ENCODE measurements at regions not wholly inside any gene's neighbourhood (a gene's known extent, or its start where the extent isn't known, plus 50 kb on each side); places are given as distances from the start of the nearest gene placed in this dataset.

DNA sequence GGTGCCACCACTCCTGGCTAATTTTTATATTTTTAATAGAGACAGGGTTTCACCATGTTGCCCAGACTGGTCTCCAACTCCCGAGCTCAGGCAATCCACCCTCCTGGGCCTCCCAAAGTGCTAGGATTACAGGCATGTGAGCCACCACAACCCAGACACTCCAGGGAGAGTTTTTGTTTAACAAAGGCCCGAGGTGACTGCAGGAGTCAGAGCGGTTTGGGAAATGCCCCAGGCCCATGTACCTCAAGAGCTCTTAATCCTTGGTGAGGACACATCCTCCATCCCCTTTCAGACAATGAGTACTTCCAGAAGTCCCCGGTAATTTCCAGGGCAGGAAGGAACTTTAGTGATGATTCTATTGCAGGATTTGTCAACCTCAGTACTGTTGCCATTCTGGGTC, 176.0 kb downstream of the ESRRB start:
- no peak for DNase-seq

DNA sequence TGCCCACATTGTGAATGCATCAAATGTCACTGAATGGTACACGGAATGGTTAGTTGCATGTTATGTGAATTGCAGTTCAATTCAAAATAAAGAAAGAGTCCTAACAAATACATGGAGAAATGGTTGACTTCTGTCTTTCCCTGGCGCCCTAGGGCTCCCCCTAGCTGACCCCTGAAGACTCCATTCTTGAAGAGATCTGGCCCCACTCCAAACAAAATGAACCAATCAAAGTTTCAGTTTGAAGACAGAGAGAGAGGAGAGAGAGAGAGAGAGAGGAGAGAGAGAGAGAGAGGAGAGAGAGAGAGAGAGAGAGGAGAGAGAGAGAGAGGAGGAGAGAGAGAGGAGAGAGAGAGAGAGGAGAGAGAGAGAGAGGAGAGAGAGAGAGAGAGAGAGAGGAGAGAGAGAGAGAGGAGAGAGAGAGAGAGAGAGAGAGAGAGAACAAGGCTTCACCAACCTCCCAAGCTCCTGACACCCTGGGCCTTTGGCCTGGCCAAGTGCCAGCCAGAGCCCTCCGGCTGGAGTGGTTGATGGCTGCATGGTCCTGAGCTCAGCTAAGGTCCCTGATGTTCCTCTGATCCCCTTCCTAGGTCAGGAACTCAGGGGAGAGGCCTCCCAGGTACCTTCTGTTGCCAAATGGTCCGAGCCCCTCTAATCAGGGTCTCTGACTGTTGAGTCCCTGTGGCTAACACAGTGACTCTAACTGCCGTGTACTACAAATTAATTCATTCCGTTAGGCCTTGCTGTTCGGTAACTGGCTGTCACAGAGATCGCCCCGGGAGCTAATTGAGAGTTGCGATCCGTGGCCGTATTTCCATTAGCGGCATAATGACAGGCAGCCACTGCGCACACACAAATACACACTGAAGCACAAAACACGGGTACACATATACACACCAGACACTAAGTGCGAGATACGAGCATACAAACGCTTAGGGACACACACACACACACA, 188.8 kb downstream of the ESRRB start:
- no peak for DNase-seq

DNA sequence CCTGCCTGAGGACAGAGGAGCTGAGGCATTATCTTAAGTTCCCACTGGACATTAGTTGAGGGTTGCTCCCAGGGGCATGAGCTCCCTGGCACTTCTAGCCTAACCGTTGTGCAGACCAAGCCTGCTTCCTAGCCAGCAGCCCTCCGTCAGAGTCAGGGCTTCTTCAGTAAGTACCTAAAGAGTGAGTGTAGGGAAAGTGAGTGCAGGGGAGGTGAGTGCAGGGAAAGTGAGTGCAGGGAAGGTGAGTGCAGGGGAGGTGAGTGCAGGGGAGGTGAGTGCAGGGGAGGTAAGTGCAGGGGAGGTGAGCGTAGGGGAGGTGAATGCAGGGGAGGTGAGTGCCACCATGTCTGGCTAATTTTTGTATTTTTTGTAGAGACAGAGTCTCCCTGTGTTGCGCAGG, 190.5 kb downstream of the ESRRB start:
- no peak for DNase-seq

DNA sequence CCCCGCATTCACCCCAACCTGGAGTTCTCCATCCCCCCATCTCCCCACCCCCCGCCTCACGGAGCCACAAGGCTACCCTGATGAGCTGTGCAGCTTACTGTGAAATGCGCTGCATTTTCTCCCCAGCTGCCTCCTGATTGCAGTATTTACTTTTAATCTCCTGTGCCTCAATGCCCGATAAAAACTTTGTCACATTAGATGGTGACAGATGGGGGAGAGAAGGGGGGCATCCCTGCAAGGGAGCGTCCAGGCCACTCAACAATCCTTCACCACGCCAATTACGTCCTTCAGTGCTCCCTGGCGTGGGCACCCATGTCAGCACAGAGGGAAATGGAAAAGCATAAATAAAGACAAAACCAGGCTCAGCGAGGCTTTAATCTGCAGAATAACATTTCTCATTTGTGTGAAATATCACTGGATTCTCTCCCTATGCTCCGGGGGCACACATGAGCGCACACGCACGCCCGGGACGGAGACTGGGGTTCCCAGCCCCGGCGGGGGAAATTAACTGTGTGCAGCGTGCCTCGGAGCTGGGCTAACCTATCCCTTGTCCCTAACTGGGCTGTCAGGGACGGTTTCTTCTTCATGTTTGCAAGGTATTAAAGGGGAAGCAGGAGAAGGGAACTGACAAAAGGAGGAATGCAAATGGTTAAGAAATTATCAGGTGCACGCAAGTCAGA, 186.7 kb upstream of the VASH1 start:
- DNase-seq: no peak

DNA sequence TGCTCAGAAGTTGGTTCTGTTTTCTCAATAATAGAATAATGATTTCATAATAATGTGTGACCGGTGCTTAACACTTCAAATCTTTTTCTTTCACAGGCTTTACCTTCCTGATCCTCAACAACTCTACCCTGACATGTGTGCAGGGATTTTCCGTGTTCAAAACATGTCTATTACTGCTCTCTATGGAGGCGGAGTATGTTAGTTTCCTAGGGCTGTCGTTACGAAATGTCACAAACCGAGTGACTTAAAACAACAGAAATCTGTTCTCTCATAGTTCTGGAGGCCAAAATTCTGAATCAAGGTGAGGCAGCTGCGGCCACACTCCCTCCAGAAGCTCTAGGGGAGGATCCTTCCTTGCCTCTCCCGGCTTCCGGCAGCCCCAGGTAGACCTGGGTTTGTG, 186.2 kb upstream of the VASH1 start:
- no peak for DNase-seq

DNA sequence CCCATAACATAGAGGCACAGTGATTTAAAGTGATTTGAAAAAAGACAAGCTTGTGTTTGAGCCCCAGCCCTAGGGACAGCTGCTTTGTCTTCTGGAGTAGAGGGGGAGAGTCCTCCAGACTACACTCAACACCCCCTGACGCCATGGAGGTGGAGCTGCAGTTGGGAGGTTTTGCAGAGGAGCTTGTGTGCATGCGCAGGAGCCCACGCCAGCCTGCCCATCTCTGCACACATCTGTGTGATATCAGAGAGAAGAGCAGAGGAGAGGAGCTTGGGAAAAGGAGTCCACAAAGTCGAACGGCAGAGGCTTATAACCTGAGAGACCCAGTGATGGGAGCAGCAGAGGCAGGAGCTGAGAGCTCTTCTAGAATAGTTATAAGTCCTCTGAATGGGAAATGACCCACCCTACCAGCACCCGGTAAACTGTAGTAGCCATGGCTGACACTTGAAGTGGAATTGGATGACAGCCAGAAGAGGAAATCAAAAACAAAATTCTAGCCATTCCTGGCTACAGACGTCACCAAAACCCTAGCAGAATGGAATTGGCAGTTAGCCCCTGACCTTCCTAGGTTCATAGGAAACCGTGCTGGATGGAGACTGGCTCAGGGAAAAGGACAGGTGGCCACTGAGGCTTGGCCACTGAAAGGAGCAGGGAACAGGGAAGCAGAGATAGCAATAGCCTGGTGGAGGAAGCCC, 185.1 kb upstream of the VASH1 start:
- DNase-seq: no peak

DNA sequence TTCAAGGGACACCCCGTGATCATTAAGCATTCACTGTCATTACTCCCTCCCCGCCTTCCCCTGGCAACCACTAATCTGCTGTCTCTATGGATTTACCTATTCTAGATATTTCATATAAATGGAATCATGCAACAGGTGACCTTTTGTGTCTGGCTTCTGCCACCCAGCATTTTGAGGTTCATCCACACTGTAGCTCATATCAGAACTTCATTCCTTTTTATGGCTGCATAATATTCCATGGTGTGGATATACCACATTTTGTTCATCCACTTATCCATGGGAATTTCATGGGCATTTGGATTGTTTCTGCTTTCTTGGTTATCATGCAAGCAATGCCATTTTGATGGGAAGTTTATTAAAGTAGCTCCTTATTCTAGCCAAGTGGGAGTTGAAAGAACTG, 184.2 kb upstream of the VASH1 start:
- DNase-seq: no peak

DNA sequence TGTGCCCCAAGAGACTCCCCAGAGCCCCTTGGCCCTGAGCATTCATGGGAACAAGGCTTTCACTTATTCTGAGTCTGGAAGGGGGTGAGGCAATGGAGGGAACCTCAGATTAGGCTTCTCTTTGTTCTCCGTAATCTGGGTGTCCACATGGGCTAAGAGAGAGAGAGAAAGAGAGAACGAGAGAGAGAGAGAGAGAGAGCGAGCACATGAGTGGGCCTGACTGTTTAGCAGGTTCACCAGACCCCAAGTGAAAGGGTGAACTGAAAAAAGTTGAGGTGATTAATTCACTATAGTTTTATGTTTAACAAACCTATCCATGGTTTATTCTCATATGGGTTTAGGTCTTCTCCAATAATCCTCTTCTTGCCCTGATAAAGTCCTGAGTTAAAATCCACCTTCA, 183.4 kb upstream of the VASH1 start:
- no peak for DNase-seq

DNA sequence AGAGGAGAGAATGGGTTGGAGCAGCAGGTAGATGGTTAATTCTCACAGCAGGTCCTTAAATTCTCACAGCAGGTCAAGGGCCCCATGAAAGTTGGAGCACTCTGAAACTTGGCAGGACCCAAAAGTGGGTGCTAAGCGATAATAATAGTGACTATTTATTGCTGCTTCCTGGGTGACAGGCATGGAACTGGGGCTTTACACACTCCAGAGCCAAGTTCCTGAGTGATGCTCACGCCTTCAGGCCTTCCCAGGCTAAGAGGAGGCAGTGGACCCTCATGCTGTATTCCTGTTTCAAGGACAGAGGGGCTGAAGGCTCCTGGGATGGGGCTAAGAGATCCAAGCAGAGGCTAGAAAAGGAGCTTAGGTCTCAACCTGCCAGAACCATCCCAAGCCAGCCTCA, 180.9 kb upstream of the VASH1 start:
- no peak for DNase-seq

DNA sequence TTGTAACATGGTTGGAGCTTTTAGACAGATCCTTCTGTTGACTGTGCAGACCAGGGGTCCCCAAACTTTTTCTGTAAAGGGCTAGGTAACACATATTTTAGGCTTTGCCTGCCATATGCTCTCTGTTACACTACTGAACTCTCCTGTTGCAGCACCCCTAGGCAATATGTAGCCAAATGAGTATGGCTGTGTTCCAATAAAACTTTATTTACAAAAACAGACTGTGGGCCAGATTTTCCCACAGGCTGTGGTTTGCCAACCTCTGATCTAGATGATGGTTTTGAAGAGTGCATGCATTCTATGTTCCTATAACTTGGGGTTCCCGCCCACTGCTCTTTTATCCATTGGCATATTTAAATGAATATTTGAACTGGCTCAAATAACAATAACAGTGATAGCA, 180.3 kb upstream of the VASH1 start:
- no peak for DNase-seq

DNA sequence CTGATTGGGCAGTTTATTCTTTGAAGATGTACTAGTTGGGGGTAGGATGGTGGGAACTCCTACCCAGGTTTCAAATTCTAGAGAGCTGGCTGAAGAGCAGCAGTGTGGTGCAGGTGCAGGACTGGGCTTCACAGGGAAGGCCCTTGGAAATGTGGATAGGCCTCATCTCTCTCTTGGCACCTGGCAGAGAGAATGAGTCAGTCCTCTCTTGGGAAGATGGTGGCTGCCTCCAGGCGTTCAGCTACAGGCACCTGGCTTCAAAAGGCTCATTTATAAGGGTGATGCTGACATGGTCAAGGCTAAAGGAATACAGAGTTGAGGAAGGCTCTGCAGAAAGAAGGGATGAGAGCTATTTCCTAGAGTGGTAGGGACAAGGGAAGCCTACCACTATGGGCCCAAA, 179.7 kb upstream of the VASH1 start:
- no peak for DNase-seq

DNA sequence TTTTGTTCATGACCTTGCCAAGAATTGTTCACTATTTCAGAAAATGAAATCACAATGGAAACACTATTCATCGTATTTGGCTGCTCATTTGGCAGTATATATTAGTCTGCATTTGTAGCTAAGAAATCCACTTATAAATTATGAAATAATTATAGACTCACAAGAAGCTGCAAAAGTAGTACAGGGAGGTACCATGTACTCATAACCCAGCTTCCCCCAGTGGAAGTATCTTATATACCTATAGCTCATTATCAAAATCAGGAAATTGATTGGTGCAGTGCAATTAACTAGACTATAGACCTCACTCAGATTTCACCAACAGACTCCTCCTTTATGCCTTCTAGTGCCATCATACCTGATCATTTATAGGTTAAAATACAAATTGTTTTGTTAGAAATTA, 178.8 kb upstream of the VASH1 start:
- no peak for DNase-seq

DNA sequence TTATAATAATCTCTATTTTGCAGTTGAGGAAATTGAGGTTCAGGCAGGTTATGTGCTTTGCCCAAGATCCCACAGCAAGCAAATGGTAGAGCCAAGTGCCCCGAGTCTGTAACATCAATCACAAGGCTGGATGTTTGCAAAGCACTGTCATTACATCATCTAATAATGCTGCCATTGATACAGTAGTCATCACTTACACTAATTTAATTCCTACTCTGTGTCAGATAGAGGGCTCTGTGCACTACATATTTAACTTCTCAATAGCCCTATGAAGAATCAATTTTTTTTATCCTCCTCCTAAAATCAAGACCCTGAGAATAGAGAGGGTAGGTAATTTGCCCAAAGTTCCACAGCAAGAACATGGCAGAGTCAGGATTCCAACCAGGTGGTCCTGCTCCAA, 178.1 kb upstream of the VASH1 start:
- DNase-seq: no peak

DNA sequence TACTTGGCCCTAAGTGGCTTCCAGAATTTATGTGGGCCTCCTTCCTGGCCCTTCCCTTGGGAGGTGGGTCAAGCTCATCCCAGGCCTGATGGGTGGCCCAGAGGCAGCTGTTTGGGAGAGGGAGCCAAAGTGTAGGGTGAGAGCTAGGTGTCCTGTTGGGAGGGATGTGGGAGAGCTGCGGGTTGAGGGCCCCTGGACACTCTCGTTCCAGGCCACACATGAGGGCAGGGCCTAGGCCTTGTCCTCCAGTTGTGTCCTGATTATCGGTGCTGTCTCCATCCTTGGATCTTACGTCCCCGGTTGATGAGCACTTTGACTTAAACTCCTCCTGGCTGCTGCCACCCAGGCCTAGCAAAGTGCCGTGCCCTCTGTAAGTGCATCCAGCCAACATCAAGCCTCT, 177.5 kb upstream of the VASH1 start:
- DNase-seq: no peak

DNA sequence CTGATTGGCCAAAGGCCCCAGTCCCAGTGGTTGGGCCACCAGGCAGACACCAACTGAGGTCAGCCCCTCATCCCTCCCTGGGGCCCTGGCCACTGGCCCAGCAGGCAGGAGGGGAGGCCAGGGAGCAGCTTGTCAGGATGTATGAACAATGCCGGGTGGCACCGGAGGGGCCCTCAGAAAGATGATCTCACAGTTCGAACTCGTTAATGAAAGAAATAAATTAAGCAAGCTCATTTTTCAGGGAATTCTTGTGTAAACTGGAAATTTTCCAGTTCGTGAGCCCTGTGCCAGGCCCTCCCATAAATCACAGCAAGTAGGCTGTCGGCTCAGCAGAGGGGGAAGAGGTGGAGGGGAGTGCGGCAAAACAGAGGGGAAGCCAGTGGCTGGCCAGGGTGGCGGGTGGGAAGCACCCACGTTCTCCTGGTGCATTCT, 177.0 kb upstream of the VASH1 start:
- DNase-seq: no peak

DNA sequence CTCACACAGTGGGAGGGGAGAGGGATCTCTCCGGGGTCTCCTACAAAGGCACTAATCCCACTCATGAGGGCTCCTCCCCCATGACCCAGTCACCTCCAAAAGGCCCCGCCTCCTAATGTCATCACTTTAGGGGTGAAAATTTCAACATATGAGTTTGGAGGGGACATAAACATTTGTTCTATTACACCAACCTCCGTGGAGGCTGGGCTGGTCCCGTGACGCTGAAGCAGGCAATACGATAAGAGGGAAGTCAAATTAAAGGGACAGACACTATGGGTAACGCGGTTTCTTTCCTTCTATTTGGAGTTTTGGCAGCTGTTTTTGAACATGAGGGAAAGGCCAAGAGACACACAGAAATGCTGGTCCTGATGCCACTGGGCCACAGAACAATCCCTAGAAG, 175.7 kb upstream of the VASH1 start:
- DNase-seq: no peak

DNA sequence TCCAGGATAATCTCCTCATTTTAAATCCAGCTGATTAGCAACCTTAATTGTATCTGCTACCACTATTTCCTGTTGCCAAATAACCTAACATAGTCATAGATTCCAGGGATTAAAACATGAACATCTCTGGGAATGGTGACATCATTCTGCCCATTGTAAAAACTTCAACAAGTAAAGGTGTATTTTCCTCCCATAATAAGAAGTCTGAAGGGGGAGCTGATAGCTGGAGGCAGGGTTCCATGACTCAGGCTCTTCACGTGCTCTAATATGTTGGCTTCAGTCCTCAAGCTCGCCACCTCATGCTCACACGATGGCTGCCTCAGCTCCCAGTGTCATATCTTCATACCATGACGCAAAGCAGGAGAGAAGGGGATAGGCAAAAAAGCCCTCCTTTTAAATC, 172.0 kb upstream of the VASH1 start:
- no peak for DNase-seq

DNA sequence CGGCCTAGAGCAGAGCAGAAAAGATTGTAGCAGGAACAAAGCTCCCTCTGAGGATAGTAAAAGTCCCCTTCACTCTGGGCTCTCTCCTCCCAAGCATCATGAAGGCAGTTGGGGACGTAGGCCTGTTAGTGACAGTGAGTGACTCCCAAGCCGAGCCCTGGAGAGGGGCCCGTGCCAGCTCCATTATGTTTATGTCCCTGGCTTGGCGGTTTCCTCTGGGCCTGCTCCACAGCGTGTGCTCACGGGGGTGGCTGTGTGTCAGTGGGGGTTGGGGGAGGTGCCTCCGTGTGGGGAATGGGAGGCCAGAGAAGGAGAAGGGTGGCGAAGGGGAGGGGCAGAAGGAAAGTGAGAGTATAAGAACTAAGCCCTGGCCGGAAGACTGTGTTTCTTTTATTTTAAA, 170.0 kb upstream of the VASH1 start:
- no peak for DNase-seq

DNA sequence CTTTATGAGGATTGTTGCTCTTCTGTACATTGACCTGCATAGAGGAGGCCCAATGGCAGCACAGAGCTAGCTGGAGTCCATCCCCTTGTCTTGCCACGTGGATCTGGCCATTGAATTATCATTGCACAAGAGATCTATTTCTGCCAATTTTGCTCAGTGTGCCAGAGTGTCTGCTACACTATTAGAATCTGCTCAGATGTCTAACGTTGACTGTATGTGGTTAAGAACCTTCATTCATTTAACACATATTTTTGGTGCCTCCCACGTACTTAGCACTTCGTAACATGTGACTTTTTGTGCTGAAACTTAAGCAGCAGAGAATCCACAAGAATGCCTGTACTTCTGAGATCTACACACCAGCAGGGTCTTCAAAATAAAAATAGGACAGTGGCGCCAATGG, 166.0 kb upstream of the VASH1 start:
- no peak for DNase-seq

DNA sequence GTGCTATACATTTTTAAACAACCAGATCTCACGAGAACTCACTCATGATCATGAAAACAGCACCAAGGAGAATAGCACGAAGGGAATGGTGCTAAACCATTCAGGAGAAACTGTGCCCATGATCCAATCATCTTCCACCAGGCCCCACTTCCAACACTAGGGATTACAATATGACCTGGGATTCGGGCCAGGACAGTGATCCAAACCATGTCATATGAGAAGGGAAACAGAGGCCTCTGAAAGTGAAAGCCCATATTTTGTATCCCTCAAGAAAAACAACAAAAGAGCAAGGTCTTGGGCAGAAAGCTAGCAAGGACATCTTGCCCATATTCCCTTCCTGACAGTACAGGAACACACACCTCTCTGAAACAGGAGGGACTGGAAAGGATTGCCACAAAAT, 163.9 kb upstream of the VASH1 start:
- no peak for DNase-seq

DNA sequence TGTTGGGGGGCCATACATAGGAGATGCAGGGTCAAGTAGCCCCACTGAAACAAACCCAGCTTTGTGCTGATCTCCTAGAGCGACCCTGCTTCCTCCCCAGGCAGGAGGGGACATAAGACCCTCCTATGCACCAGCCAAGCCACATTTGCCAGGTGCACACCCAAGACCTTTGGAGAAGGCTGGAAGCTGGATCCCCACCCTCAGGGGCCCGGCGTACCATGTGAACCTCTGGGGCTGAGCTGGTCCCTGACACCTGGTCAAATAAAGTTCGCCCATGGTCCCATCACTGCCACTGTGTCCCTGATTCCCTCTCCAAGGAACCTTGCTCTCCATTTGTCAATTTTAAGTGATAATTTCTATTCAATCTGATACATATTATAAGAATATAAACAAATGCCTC, 162.1 kb upstream of the VASH1 start:
- DNase-seq: no peak

DNA sequence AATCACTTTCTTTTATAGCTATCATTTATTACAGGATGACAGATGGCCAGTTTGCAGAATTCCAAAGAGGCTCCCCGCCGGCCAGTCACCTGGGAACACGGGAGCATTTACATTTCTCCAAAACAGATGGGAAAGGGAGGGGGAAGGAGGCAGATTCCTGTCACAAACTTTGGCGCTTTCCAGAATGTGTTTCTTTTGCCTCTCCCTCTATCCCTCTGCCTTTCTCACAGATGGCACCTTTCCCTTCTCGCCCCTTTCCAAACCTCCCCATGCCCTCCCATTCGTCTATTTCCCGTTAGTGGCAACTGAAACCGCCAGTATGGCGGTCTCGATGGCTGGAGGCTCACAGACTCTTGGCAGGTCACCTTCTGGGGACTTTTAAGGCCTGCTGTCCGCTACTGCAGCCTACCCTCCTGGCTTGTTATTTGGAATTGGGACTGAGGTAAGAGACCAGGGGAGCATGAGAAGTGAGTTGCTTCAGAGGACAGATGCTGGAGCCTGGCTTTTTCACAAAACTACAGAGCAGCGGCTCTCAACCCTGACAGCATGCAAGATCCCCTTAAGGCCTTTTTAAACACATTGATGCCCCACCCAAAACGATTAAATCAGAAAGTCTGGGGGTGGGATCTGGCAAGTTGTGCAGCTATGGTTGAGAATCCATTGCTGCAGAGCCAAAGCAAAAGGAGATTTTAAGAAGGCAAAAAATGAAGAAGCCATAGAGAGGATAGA, 161.5 kb upstream of the VASH1 start:
- no peak for DNase-seq

DNA sequence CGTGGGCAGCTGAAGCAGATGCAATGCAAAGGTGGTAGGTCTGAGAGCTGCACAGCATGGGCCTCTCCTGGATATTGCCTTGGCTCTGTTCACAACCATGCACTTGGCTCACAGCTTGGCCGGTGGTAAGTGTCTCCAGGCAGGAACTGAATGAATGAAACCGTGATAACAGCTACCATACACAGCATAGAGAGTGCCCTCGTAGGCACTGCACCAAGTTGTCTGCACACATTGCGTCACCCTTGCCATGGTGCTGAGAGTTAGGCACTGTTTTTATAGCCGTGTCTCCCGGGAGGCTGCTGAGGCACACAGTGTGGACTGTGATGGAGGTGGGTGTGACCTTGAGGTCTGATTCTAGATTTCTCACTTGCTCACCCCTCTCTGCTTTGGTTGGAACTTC, 157.6 kb upstream of the VASH1 start:
- DNase-seq: no peak
